Activated CD4-positive, alpha-beta T cell treated with anti-CD3 and anti-CD28 coated beads, Interleukin-2, Interleukin-4, amounts not matched to agents 100 ng/mL and 50 ng/mL, durations not matched to agents 16 hours and 8 hours (primary cell): ENCODE measurements at regions not wholly inside any gene's neighbourhood (a gene's known extent, or its start where the extent isn't known, plus 50 kb on each side); places are given as distances from the start of the nearest gene placed in this dataset.
"Not testable (repeated sequence)": the region's sequence is repeated elsewhere in the genome, so short reads cannot be mapped to it uniquely, and the experiment has no call there.

Experiments
- DNase-seq: peaks from one replicate; pipeline ENCODE4 v3.0.0-alpha.2; 2020; ENCODE audit warnings: low spot score

DNA sequence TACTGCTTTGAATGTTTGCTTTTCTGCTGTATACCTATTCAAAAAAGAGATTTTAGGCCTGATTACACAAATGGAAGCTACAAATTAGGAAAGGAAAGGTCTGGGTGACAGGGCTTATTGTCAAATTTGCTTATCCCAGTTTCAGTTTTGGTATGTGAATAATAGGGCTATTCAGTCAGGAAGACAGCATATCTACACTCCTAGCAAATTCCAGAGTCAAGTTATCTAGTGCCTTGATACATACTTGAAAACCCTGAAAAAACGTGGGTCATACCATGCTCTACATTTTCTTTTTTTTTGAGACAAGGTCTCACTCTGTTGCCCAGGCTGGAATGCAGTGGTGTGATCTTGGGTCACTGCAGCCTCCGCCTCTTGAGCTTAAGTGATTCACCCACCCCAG lies 59.2 kb upstream of the CCDC180 start:
- not testable (repeated sequence) for DNase-seq

DNA sequence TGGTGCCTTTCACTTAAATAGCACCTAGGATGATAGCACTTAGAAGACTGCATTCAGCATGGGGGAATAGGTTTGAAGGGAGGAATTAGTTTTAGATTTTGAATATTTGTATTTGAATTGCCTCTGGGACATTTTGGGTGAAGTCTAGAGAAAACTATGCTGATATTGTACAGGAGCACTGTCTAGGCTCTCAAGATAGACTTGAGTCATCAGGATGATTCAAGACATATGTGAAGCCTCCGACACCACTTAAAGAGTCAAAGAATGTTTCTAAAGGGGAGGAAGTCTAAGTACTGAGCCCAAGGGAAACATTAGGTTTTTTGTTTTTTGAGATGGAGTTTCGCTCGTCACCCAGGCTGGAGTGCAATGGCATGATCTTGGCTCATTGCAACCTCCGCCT lies 63.9 kb upstream of the CCDC180 start:
- no peak for DNase-seq

DNA sequence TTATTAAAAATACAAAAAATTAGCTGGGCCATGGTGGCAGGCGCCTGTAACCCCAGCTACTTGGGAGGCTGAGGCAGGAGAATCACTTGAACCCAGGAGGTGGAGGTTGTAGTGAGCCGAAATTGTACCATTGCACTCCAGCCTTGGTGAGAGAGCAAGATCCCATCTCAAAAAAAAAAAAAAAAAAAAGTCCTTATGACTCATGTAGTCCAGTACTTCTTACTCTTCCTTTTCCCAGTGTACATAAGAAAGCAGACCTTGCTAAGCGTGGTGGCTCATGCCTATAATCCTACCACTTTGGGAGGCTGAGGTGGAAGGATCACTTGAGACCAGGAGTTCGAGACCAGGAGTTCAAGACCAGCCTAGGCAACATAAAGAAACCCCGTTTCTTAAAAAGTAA lies 66.0 kb upstream of the CCDC180 start:
- not testable (repeated sequence) for DNase-seq

DNA sequence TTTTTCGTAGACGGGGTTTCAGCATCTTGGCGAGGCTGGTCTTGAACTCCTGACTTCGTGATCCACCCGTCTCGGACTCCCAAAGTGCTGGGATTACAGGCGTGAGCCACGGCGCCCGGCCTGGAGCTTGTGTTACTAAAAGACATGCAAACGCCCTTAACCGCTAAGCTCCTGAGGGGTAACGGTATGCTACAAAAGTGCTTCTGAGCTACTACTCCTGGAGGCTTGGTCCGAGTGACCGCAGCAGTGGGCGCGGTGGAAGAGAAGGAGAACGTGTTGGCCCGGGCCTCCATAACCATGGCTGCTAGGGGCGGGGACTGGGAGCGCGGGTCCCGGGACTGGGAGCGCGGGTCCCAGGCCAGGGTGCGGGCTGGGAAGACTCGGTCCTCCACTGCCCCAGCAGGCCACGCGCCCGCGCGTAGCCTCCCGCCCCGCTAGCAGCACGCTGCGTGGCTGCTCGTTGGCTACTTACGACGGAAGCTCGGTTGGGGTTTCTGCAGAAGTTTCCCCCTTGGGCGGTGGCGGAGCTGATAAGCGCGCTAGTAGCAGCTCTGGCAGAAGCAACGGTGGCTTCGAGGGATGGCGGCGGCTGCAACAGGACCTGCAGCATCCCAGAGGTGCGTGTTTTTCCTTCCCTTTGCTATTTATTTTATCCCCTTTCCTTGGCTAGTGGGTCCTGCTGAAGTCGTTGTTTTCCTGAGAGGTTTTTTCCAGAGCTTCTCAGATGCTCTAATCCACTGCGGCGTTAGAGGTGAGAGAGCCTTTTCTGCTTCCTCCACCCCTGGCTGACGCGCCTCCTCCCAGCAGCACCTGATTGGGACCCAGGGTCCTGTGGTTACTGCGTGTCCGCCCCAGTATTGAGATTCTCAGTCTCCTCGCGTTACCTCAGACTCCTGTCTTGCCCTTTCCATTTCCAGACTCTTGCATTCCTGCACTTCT lies 69.2 kb upstream of the CCDC180 start:
- DNase-seq, result peak; percentile 77

DNA sequence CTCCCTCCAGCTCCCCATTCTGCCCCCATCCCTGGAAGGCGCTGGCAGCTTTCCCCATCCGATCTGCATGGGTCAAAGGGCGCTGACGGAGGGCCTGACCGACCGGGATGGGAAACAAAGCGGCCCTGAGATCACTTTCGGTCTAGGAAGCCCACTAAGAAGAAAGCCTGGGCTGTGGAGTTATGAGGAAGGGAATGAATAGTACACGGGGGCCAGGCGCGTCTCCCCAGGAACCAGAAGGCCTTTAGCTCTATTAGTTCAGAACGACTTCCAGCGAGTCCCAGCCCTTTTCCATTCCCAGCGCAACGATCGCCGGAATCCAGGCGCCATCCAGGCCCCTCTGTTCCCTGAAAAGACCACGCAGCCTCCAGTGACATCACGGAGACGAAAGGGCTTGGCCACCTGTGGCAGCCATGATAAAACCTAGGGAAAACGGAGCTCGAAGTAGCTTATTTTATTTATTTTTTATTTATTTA lies 70.1 kb upstream of the CCDC180 start:
- no peak for DNase-seq

DNA sequence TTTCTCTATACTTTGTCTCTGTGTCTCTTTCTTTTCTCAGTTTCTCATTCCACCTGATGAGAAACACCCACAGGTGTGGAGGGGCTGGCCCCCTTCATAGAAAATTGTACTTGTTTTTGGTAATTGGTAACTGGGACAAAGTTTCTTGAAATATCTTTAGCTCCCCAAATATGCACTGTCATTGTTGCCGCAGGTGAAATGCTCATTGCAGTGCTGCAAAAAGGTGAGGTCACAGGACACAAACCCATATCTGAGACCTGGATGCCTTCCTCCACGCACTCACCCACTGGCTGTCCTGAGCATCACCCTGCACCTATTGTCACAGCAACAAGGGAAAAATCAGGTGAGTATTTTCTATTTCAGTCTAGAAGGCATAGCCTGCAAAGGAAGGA lies 74.5 kb upstream of the CCDC180 start:
- not testable (repeated sequence) for DNase-seq

DNA sequence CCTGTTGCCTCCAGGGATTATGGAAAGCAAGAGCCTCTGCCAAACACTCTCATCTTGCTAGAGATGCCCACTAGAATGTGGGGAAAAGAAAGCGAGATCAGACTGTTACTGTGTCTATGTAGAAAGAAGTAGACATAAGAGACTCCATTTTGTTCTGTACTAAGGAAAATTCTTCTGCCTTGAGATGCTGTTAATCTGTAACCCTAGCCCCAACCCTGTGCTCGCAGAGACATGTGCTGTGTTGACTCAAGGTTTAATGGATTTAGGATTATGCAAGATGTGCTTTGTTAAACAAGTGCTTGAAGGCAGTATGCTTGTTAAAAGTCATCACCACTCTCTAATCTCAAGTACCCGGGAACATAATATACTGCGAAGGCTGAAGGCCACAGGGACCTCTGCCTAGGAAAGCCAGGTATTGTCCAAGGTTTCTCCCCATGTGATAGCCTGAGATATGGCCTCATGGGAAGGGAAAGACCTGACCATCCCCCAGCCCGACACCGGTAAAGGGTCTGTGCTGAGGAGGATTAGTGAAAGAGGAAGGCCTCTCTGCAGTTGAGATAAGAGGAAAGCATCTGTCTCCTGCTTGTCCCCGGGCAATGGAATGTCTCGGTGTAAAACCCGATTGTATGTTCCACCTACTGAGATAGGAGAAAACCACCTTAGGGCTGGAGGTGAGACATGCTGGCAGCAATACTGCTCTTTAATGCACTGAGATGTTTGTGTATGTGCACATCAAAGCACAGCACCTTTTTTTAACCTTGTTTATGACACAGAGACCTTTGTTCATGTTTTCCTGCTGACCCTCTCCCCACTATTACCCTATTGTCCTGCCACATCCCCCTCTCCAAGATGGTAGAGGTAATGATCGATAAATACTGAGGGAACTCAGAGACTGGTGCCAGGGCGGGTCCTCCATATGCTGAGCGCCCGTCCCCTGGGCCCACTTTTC lies 75.1 kb upstream of the CCDC180 start:
- DNase-seq, result not testable (repeated sequence)

DNA sequence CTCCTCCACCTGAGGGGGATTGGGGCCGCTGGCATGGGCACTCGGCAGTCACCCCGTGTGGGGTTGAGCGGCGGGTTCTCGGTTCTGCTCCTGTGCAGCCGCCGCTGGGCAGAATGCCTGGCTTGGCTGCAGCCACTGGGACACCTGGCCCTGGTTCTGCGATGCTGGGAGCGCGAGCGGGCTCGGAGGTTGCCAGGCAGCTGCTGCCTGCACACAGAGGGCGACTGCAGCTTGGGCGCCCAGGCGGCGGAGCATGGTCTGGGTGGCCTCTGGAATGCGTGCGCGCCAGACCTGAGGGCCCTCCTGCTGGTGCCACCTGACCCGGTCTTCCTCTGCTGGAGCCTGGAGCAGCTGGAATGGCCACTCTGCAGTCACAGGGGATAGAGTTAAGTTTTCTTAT lies 85.1 kb upstream of the CCDC180 start:
- not testable (repeated sequence) for DNase-seq

DNA sequence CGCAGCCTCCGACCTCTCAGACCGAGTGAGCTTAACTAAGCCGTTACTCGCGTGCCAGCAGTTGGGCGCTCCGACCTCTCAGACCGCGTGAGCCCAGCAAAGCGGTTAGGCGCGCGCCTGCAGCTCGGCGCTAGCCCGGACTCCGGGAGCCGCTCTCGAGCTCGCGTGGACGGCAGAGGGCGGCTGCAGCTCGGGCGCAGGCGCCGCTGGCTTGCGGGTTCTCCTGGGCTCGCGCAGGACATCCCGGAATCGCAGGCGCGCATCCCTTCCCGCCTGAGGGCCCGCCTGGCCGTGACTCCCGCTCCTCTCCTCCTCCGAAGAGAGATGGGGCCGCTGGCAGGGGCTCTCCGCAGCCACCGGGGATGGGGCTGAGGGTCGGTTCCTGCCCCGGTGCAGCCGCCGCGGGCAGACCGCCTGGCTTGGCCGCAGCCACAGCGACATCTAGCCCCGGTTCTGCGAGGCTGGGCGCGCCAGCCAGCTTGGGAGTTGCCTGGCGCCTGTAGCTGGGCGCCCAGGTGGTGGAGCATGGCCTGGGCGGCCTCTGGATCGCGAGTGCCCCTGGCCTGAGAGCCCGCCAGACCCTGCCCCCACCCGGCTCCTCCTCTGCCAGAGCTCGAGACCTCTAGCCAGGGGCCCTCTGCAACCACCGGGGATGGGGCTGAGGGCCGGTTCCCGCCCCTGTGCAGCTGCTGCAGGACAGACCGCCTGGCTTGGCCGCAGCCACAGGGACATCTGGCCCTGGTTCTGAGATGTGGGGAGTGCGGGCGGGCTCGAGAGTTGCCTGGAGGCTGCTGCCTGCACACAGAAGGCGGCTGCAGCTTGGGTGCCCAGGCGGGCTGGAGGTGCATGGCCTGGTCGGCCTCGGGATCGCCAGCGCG lies 85.7 kb upstream of the CCDC180 start:
- DNase-seq, result peak; percentile 44

DNA sequence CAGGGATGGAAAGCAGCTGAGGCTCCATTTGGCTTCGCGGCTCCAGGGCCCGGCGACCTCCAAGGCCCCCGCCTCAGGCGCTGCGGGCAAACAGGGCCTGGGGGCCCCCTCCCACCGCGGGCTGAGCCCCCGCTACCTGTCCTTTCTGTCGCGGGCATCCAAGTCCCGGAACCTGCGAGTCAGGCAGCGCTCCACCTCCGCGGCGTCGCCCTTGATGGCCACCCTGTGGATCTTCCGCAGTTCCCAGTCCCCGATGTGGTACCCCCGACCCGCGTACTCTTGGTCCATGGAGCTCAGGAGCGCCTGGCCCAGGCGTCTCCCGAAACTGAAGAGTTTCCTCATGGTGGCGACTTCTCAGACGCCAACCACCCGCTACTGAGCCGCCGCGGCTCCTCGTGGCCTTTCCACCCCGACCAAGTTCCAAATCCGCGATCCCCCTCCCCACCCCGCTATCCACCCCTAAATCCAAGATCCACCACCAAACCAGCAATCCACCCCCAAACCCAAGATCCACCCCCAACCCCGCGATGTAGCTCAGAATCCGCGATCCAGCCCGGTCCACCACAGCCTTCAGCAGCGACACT lies 86.5 kb upstream of the CCDC180 start:
- DNase-seq, result no peak

DNA sequence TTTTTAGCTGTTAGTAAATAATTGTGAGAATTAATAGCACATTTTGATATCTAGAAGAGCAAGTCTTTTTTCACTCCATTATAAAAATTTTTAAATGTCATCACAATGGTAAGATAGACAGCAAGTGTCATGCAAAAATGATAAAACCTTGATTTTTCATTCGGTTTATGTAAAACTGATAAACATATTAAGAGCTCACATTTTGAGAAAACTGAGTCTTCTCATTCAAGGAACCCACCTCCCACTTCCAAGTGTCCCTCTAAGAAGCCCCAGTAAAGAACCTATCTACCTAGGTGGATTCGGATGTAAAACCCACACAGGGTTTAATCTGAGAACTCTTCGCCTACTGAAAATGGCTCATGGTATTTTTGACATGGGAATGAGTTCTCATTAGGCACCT lies 87.1 kb upstream of the CCDC180 start:
- DNase-seq, result not testable (repeated sequence)

DNA sequence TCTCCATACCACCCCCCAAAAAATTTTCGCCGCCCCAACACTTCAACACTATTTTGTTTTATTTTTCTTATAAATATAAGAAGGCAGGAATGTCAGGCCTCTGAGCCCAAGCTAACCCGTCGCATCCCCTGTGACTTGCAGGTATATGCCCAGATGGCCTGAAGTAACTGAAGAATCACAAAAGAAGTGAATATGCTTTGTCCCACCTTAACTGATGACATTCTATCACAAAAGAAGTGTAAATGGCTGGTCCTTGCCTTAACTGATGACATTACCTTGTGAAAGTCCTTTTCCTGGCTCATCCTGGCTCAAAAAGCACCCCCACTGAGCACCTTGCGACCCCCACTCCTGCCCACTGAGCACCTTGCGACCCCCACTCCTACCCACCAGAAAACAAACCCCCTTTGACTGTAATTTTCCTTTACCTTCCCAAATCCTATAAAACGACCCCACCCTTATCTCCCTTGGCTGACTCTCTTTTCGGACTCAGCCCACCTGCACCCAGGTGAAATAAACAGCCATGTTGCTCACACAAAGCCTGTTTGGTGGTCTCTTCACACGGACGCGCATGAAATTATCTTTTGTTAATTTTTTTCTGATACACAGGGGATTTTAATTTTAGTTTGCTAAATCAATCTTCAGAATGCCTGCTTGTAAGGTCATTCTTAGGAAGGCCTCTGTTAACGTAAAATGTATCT lies 87.9 kb upstream of the CCDC180 start:
- DNase-seq, result not testable (repeated sequence)

DNA sequence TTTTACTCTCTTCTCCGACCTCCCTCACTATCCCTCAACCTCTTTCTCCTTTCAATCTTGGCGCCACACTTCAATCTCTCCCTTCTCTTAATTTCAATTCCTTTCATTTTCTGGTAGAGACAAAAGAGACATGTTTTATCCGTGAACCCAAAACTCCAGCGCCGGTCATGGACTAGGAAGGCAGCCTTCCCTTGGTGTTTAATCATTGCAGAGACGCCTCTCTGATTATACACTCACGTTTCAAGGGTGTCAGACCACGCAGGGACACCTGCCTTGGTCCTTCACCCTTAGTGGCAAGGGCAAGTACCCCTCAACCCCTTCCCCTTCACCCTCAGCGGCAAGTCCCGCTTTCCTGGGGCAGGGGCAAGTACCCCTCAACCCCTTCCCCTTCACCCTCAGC lies 92.3 kb upstream of the CCDC180 start:
- not testable (repeated sequence) for DNase-seq

DNA sequence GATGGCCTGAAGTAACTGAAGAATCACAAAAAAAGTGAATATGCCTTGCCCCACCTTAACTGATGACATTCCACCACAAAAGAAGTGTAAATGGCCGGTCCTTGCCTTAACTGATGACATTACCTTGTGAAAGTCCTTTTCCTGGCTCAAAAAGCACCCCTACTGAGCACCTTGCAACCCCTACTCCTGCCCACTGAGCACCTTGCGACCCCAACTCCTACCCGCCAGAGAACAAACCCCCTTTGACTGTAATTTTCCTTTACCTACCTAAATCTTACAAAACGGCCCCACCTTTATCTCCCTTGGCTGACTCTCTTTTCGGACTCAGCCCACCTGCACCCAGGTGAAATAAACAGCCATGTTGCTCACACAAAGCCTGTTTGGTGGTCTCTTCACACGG lies 92.9 kb upstream of the CCDC180 start:
- not testable (repeated sequence) for DNase-seq

DNA sequence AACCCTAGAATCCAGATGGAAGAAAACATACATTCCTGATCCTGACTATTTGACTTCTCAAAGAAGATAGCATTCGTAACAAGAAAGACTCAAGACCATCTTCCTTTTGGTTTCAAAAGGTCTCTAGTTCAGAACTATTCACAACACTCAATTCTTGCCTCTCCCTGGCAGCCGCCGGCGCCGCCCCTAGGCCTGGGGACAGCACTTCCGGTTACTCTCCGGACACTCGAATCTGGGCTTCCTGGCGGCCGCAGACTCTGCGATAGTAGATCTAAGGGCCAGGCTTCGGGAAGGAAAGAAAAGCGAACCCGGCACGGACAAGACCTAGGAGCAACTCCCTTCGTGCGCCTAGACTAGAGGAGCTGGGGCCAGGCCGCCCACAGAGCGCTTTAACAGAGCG lies 107.8 kb upstream of the CCDC180 start:
- DNase-seq, result not testable (repeated sequence)

DNA sequence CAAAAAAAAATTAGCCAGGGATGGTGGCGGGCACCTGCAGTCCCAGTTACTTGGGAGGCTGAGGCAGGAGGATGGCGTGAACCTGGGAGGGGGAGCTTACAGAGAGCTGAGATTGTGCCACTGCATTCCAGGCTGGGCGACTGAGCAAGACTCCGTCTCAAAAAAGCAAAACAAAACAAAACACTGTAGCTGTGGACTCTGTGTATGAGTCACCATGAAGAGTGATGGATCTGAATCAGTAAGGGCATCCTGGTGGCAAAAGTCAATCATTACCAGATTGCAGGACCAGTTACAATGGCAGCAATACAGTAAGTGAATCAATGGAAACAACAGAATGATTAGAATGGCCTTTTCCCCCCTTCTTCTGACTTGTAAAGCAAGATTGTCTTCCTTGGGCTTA lies 113.7 kb upstream of the CCDC180 start:
- not testable (repeated sequence) for DNase-seq

DNA sequence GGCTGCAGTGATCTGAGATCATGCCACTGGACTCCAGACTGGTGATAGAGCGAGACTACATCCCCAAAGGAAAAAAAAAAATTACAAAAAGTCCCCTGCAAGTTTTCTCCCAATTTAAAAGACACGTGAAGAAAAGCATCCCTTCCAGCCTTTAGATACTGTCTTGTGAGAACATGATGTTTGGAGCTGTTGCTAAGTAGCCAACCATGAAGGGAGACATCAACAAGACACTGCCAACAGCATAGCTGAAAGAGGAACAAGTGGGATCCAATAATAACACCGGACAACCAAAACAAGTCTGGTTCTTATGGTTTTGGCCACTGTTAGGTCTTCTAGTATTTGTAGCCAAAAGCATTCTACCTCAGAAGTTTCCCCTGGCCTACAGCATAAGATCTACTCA lies 118.9 kb upstream of the CCDC180 start:
- DNase-seq, result no peak

DNA sequence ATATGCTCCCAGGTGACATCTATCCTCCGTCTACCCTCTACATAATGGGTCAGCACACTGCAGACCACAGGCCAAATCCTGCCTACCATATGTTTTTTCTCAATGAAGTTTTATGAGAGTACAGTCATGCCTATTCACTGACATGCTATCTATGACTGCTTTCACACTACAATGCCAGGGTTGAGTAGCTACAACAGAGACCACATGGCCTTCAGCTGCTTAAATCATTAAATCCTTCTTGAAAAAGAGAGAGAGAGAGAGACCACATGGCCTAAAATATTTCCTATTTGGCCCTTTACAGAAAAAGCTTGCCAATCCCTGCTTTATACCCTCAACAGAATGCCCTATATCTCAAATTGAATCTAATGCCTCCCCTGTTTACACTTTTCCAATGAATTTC lies 119.8 kb upstream of the CCDC180 start:
- DNase-seq, result not testable (repeated sequence)

DNA sequence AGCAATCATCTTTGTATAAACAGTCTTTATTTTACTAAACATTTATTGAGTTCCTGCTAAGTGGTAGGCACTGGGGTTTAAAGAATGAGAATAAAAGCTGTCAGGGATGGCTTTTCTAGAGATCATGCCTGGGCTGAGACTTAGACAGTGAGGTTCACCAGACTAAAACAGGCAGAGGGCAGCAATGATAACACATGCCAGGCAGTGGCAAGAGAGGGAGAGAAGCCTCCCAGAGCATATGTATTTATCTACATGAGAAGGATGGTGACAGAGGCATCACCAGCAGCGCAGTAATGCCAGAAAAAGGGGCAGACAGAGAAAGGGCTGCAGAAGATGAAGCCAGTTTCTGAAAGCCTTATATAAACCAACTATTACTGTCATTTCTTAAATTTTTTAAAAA lies 121.0 kb upstream of the CCDC180 start:
- no peak for DNase-seq

DNA sequence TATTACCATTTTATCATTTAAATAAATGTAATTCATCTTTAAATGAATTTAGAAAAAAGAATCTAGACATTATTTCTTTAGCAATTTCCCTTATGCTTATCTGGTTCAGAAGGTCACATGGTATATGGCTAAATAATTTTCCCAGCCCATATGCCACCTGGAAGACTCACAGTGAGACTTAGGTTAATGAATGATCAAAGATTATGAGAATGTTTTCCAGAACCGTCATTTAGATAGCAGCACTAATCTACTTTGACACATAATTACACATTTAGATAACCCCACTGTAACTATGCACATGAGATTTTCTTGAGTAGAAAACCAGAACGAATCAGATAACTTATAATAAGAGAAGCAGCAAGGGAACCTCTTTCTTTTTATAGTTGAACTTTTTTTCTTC lies 124.9 kb upstream of the CCDC180 start:
- not testable (repeated sequence) for DNase-seq

DNA sequence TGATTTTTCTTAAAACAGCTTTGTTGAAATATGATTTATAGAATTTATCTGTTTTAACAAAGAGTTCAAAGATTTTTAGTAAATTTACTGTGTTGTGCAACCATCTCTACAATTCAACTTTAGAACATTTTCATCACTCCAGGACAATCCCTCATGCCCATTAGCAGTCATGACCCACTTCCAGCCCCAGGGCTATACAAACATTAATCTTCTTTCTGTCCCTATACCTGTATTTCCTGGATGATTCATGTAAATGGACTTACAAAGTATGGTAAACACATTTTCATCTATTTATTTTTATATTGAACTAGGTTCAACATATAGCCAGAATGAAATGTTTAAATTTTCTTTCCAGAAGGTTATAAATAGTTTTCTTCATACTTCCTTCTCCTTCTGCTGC lies 127.8 kb upstream of the CCDC180 start:
- DNase-seq, result no peak
